Skeletal muscle tissue (tissue), 3 donors: ENCODE measurements at regions not wholly inside any gene's neighbourhood (a gene's known extent, or its start where the extent isn't known, plus 50 kb on each side); places are given as distances from the start of the nearest gene placed in this dataset.
A peak's percentile ranks its signal among the peaks of the same experiment; 100 is the strongest.

Experiments used
- H3K27ac ChIP-seq: one replicate; pipeline ENCODE4 v1.7.0; 2013; ENCODE audit warnings: mild to moderate bottlenecking, low read depth, low read length, inconsistent platforms
- H3K27me3 ChIP-seq, 3 donors: one replicate each; pipeline ENCODE4 v1.7.0; 2013; ENCODE audit warnings: low read length in 3 of 3; ENCODE audit not compliant: control insufficient read depth in 3 of 3, insufficient read depth in 3 of 3
- H3K36me3 ChIP-seq, 3 donors: one replicate each; pipeline ENCODE4 v1.7.0; 2013; ENCODE audit warnings: low read length in 3 of 3; ENCODE audit not compliant: control insufficient read depth in 3 of 3, insufficient read depth in 3 of 3
- H3K4me1 ChIP-seq, 3 donors: one replicate each; pipeline ENCODE4 v1.7.0; 2013; ENCODE audit warnings: low read length in 3 of 3, mild to moderate bottlenecking in 3 of 3; ENCODE audit not compliant: control insufficient read depth in 3 of 3, insufficient read depth in 3 of 3
- H3K4me3 ChIP-seq, 3 donors: one replicate each; pipeline ENCODE4 v1.7.0; 2013; ENCODE audit warnings: low read length in 3 of 3
- H3K9ac ChIP-seq, 3 donors: one replicate each; pipeline ENCODE4 v1.7.0; 2013; ENCODE audit warnings: low read length in 3 of 3, mild to moderate bottlenecking in 3 of 3, moderate library complexity in 2 of 3, low read depth in 1 of 3
- H3K9me3 ChIP-seq, 3 donors: one replicate each; pipeline ENCODE4 v1.7.0; 2013; ENCODE audit warnings: low read length in 3 of 3; ENCODE audit not compliant: control insufficient read depth in 3 of 3
- donor health status: Osteomylitis.

GRCh38 chr1:232682248-232682647, 52.3 kb upstream of the SIPA1L2 start:
- H3K27me3 ChIP-seq: no peaks in the 10 kb centered on the region
- H3K4me3 ChIP-seq: no peak overlapping the region
- H3K36me3 ChIP-seq: no peaks in the 10 kb centered on the region
- peaks cover 0 to 3% (median 0%) of the 10 kb centered on the region in 3 donors for H3K9me3 ChIP-seq
- H3K9ac ChIP-seq: no peak overlapping the region
- H3K4me1 ChIP-seq: no peaks in the 10 kb centered on the region
- H3K27ac ChIP-seq: no peak overlapping the region

GRCh38 chr1:232684371-232685105, 54.6 kb upstream of the SIPA1L2 start:
- H3K27ac ChIP-seq: no peak overlapping the region
- H3K9ac ChIP-seq: no peak overlapping the region
- H3K36me3 ChIP-seq: no peaks in the 10 kb centered on the region
- no peaks in the 10 kb centered on the region for H3K4me1 ChIP-seq
- H3K4me3 ChIP-seq: no peak overlapping the region
- peaks cover 0 to 3% (median 0%) of the 10 kb centered on the region in 3 donors for H3K9me3 ChIP-seq
- H3K27me3 ChIP-seq: no peaks in the 10 kb centered on the region

- Histone ChIP-seq H3K9me3 (no peaks in the 10 kb centered on the region), H3K9ac (no peak overlapping the region), H3K27me3 (peaks cover 0 to 3% (median 0%) of the 10 kb centered on the region in 3 donors), H3K36me3 (no peaks in the 10 kb centered on the region), H3K27ac (no peak overlapping the region), H3K4me1 (no peaks in the 10 kb centered on the region), H3K4me3 (no peak overlapping the region)
Observed at GRCh38 chr1:232686346-232686745, 56.4 kb upstream of the SIPA1L2 start.

- Histone ChIP-seq H3K9ac (no peak overlapping the region), H3K4me1 (no peaks in the 10 kb centered on the region), H3K27ac (no peak overlapping the region), H3K4me3 (no peak overlapping the region), H3K27me3 (peaks cover 0 to 3% (median 0%) of the 10 kb centered on the region in 3 donors), H3K36me3 (no peaks in the 10 kb centered on the region), H3K9me3 (no peaks in the 10 kb centered on the region)
Observed at GRCh38 chr1:232687304-232687703, 57.4 kb upstream of the SIPA1L2 start.

- no peak overlapping the region for H3K4me3 ChIP-seq
Observed at GRCh38 chr1:232687728-232688127, 57.8 kb upstream of the SIPA1L2 start.

GRCh38 chr1:232688398-232688797, 58.5 kb upstream of the SIPA1L2 start:
- Histone ChIP-seq H3K27me3 (peaks cover 0 to 3% (median 0%) of the 10 kb centered on the region in 3 donors), H3K36me3 (no peaks in the 10 kb centered on the region), H3K9ac (no peak overlapping the region), H3K4me1 (no peaks in the 10 kb centered on the region), H3K4me3 (no peak overlapping the region), H3K9me3 (no peaks in the 10 kb centered on the region), H3K27ac (no peak overlapping the region)

More at GRCh38 chr1:232687728-232688127, 57.8 kb upstream of the SIPA1L2 start:
- H3K4me1 ChIP-seq: no peaks in the 10 kb centered on the region
- no peak overlapping the region for H3K9ac ChIP-seq
- no peaks in the 10 kb centered on the region for H3K36me3 ChIP-seq
- peaks cover 0 to 3% (median 0%) of the 10 kb centered on the region in 3 donors for H3K27me3 ChIP-seq
- H3K9me3 ChIP-seq: no peaks in the 10 kb centered on the region
- no peak overlapping the region for H3K27ac ChIP-seq

GRCh38 chr1:232689711-232690110, 59.8 kb upstream of the SIPA1L2 start:
- Histone ChIP-seq H3K9me3 (no peaks in the 10 kb centered on the region), H3K4me3 (no peak overlapping the region), H3K9ac (no peak overlapping the region), H3K27me3 (peaks cover 0 to 3% (median 0%) of the 10 kb centered on the region in 3 donors), H3K36me3 (no peaks in the 10 kb centered on the region), H3K4me1 (no peaks in the 10 kb centered on the region), H3K27ac (no peak overlapping the region)

- Histone ChIP-seq H3K4me1 (no peaks in the 10 kb centered on the region), H3K27me3 (peaks cover 0 to 3% (median 0%) of the 10 kb centered on the region in 3 donors), H3K9ac (no peak overlapping the region), H3K27ac (no peak overlapping the region), H3K9me3 (no peaks in the 10 kb centered on the region), H3K4me3 (peak overlapping the region in 1 of 3 donors; percentile 39), H3K36me3 (no peaks in the 10 kb centered on the region)
Observed at GRCh38 chr1:232690285-232690935, 60.5 kb upstream of the SIPA1L2 start.

GRCh38 chr1:232694475-232694874, 64.5 kb upstream of the SIPA1L2 start:
- no peak overlapping the region for H3K4me3 ChIP-seq
- H3K9ac ChIP-seq: no peak overlapping the region
- H3K9me3 ChIP-seq: no peaks in the 10 kb centered on the region
- H3K4me1 ChIP-seq: peaks cover 0 to 4% (median 0%) of the 10 kb centered on the region in 3 donors
- no peaks in the 10 kb centered on the region for H3K36me3 ChIP-seq
- H3K27ac ChIP-seq: no peak overlapping the region
- H3K27me3 ChIP-seq: peaks cover 0 to 3% (median 0%) of the 10 kb centered on the region in 3 donors
